ENCODE measurements at regions not wholly inside any gene's neighbourhood (a gene's known extent, or its start where the extent isn't known, plus 50 kb on each side); places are given as distances from the start of the nearest gene placed in this dataset.

DNA sequence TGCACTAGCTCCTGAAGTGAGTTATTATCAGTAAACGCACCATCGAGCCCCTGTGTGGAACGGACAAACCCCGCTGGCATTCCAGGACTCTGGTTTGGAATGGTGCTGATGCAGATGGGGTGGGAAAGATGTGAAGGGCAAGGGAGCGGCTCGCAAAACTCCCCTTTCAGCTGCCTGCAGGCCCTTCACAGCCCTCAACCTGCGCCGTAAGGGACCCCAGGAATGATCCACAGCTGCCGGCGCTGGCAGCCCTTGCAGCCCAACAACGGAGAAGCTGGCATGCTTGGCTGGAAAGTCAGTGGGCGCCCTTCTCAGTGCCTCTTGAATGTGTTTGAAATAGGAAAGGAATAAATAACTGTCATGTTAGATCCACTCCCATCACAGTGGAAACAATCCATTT, 1445.5 kb downstream of the BRD1 start:
- Histone ChIP-seq H3K36me3 (replicated peaks in 1 of 2; ENCODE audit: control insufficient read depth in 1 of 2, insufficient read depth in 2 of 2, low read length in 2 of 2) (no peaks in the 10 kb centered on the region), H3K27ac (ENCODE audit: extremely low read length, insufficient read depth, low read length) (no peak overlapping the region), H3K4me1 (ENCODE audit: insufficient read depth, low read length) (no peaks in the 10 kb centered on the region), H4K20me1 (ENCODE audit: insufficient read depth, low read length) (0 out of 2 replicates have a peak, but pooled peaks cover 2% of the 10 kb centered on the region), H3K9ac (ENCODE audit: insufficient read depth, low read depth, low read length) (no peak overlapping the region), H3K4me2 (ENCODE audit: low read depth, low read length) (no peak overlapping the region), H3K4me3 (replicated peaks in 1 of 3; ENCODE audit: insufficient read depth in 1 of 3, low read depth in 2 of 3, low read length in 3 of 3) (no peak overlapping the region), H3K9me3 (ENCODE audit: low read length) (no peaks in the 10 kb centered on the region), H3K79me2 (ENCODE audit: insufficient read depth, low read length) (no peaks in the 10 kb centered on the region), H3K27me3 (ENCODE audit: control insufficient read depth in 1 of 2, insufficient read depth in 2 of 2, low read length in 2 of 2) (peaks cover 0 to 22% of the 10 kb centered on the region in 2 experiments; a peak in 3 of 5 replicates), H2AFZ (ENCODE audit: low read length) (no peak overlapping the region)
- POLR2A ChIA-PET: no interaction called here
- no TSS peak for BruUV-seq (replicated peaks)
- WGBS (ENCODE audit: low lambda C conversion rate): 39% methylated on average over 6 of the region's 12 CpGs
- FAIRE-seq: no peak
- in situ Hi-C loops (cut with HindIII; ENCODE audit: extremely low pct_ligation_motif_present, low pct_unique_long_range_greater_than_20kb): no loop called here
- ATAC-seq: no peak
- no peak for TF ChIP-seq ZNF207 (IDR thresholded peaks at IDR 0.05; ENCODE audit: borderline replicate concordance)
- no peak for TF ChIP-seq ZNF251 (CRISPR knock-in tag; IDR thresholded peaks at IDR 0.05)
- TF ChIP-seq SOX6 (IDR thresholded peaks at IDR 0.05): no peak
- TF ChIP-seq SOX6 (CRISPR knock-in tag; IDR thresholded peaks at IDR 0.05): no peak
- TF ChIP-seq IRF9 (CRISPR knock-in tag; IDR thresholded peaks at IDR 0.05; ENCODE audit: borderline replicate concordance): no peak
- no peak for TF ChIP-seq ZNF367 (CRISPR knock-in tag; IDR thresholded peaks at IDR 0.05; ENCODE audit: borderline replicate concordance)
- TF ChIP-seq ZNF235 (CRISPR knock-in tag; IDR thresholded peaks at IDR 0.05; ENCODE audit: borderline replicate concordance): no peak
- TF ChIP-seq ZNF652 (CRISPR knock-in tag; IDR thresholded peaks at IDR 0.05; ENCODE audit: borderline replicate concordance, low read depth): no peak
- TF ChIP-seq ZSCAN9 (CRISPR knock-in tag; IDR thresholded peaks at IDR 0.05; ENCODE audit: borderline replicate concordance): no peak
- no peak for TF ChIP-seq ZIK1 (CRISPR knock-in tag; IDR thresholded peaks at IDR 0.05; ENCODE audit: borderline replicate concordance, low read depth)
- TF ChIP-seq MEIS2 (CRISPR knock-in tag; IDR thresholded peaks at IDR 0.05): no peak
- no peak for TF ChIP-seq SOX13 (IDR thresholded peaks at IDR 0.05)
- TF ChIP-seq SOX13 (CRISPR knock-in tag; conservative IDR thresholded peaks at IDR 0.05 in 1 of 2, IDR thresholded peaks at IDR 0.05 in 1 of 2): no peak
- no peak for TF ChIP-seq PRDM4 (CRISPR knock-in tag; IDR thresholded peaks at IDR 0.05; ENCODE audit: borderline replicate concordance)
- no peak for TF ChIP-seq ZNF558 (CRISPR knock-in tag; IDR thresholded peaks at IDR 0.05; ENCODE audit: borderline replicate concordance)
- TF ChIP-seq KLF12 (CRISPR knock-in tag; IDR thresholded peaks at IDR 0.05; ENCODE audit: borderline replicate concordance): no peak
- TF ChIP-seq ZBTB44 (CRISPR knock-in tag; IDR thresholded peaks at IDR 0.05): no peak
- no peak for TF ChIP-seq SYNCRIP (IDR thresholded peaks at IDR 0.05; ENCODE audit: insufficient read depth, low read depth, low read length)
- TF ChIP-seq PAX8 (CRISPR knock-in tag; IDR thresholded peaks at IDR 0.05; ENCODE audit: borderline replicate concordance): no peak
- intact Hi-C loops (cut with micrococcal nuclease; ENCODE audit: unreplicated experiment): no loop called here
- CTCF ChIA-PET (ENCODE audit: low intra/inter-chr PET ratio, low total read pairs): no interaction called here
- DNase-seq (ENCODE audit: low spot score): no peak

Data from HepG2 (cell line).